CD4-positive, alpha-beta T cell (primary cell): ENCODE measurements at regions not wholly inside any gene's neighbourhood (a gene's known extent, or its start where the extent isn't known, plus 50 kb on each side); places are given as distances from the start of the nearest gene placed in this dataset.

Source experiments
- ATAC-seq: fragments of 200-7000 bp; cut with Tn5 transposase; one replicate; pipeline ENCODE4 v1.10.0; 2022; ENCODE audit warnings: mild to moderate bottlenecking; ENCODE audit not compliant: poor library complexity
- CTCF ChIA-PET: fragments of 350-600 bp; sonication (Branson Sonifier 250); formaldehyde crosslinking; loops from one replicate; lab custom pipeline; 2021; ENCODE audit warnings: antibody characterized with exemption, inconsistent platforms; lab: Charles Lee
- POLR2A ChIA-PET: fragments of 350-600 bp; sonication (Branson Sonifier 250); formaldehyde crosslinking; loops from one replicate; lab custom pipeline; 2021; ENCODE audit warnings: antibody characterized with exemption, inconsistent platforms; lab: Charles Lee
- DNase-seq, 14 experiments: peaks; one replicate each; pipeline ENCODE4 v3.0.0-alpha.2; 2013 to 2020; ENCODE audit warnings: mixed read lengths in 2 of 14
- H3K27ac ChIP-seq, 2 donors: one replicate each; pipeline versions ENCODE4 v1.5.1 to v1.7.0; 2013; ENCODE audit warnings: low read length in 2 of 2, low read depth in 1 of 2, mild to moderate bottlenecking in 1 of 2
- H3K27me3 ChIP-seq, 2 experiments: 1 replicate in 1 of 2; 2 replicates in 1 of 2; pipeline versions ENCODE4 v1.6.1 to v1.7.0; 2013; ENCODE audit warnings: low read length in 2 of 2, control low read depth in 1 of 2, mild to moderate bottlenecking in 1 of 2, moderate library complexity in 1 of 2; ENCODE audit not compliant: insufficient read depth in 2 of 2, control insufficient read depth in 1 of 2
- H3K36me3 ChIP-seq: one replicate; pipeline ENCODE4 v1.6.1; 2013; ENCODE audit warnings: low read length, control low read depth; ENCODE audit not compliant: insufficient read depth
- H3K4me1 ChIP-seq: one replicate; pipeline ENCODE4 v1.6.1; 2013; ENCODE audit warnings: low read length, control low read depth; ENCODE audit not compliant: insufficient read depth
- H3K4me3 ChIP-seq: one replicate; pipeline ENCODE4 v1.5.1; 2013; ENCODE audit warnings: mild to moderate bottlenecking, low read length, moderate library complexity
- H3K9me3 ChIP-seq, 2 experiments: 1 replicate in 1 of 2; 2 replicates in 1 of 2; pipeline versions ENCODE4 v1.6.1 to v1.7.0; 2013; ENCODE audit warnings: low read length in 2 of 2, mild to moderate bottlenecking in 2 of 2, control low read depth in 1 of 2, moderate library complexity in 1 of 2; ENCODE audit not compliant: control insufficient read depth in 1 of 2, insufficient read depth in 1 of 2
- H3K27ac Mint-ChIP-seq: one replicate; pipeline ENCODE4 v1.8.0; 2020; ENCODE audit warnings: mixed read lengths
- H3K27me3 Mint-ChIP-seq: one replicate; pipeline ENCODE4 v1.8.0; 2021; ENCODE audit warnings: mixed read lengths
- H3K36me3 Mint-ChIP-seq: one replicate; pipeline ENCODE4 v1.8.0; 2021; ENCODE audit warnings: low read depth, mixed read lengths
- H3K4me1 Mint-ChIP-seq: one replicate; pipeline ENCODE4 v1.8.0; 2021; ENCODE audit warnings: low read depth, mixed read lengths
- H3K4me3 Mint-ChIP-seq: one replicate; pipeline ENCODE4 v1.8.0; 2020; ENCODE audit warnings: mild to moderate bottlenecking, mixed read lengths
- H3K9me3 Mint-ChIP-seq: one replicate; pipeline ENCODE4 v1.8.0; 2020; ENCODE audit warnings: mixed read lengths
- CTCF ChIP-seq: fragments of 200-600 bp; IDR thresholded peaks from one replicate; pipeline ENCODE4 v1.8.0; 2022; ENCODE audit warnings: antibody characterized with exemption, mild to moderate bottlenecking
- intact Hi-C, 2 experiments: fragments of 100-400 bp; cut with DNase I in 1 of 2; cut with micrococcal nuclease in 1 of 2; formaldehyde crosslinking; loops; one replicate each; pipeline versions ENCODE4 v1.15.1 to v1.9.0; 2023 to 2025; cut with DNase I, micrococcal nuclease

- no peaks in the 10 kb centered on the region for H3K36me3 ChIP-seq
- H3K4me3 ChIP-seq, result no peak overlapping the region
- CTCF ChIA-PET, result no interaction called here
- no peaks in the 10 kb centered on the region for H3K9me3 ChIP-seq
- Mint-ChIP-seq H3K27ac (no peak overlapping the region), H3K4me3 (no peak overlapping the region), H3K36me3 (no peaks in the 10 kb centered on the region), H3K4me1 (no peaks in the 10 kb centered on the region), H3K27me3 (peaks cover 36% of the 10 kb centered on the region), H3K9me3 (no peaks in the 10 kb centered on the region)
- intact Hi-C loops, result no loop called here
- H3K4me1 ChIP-seq, result peaks cover 2% of the 10 kb centered on the region
- no peak for DNase-seq
- H3K27ac ChIP-seq, result no peak overlapping the region
- H3K27me3 ChIP-seq, result peaks cover 9 to 12% of the 10 kb centered on the region in 2 experiments
- TF ChIP-seq CTCF, result no peak
- no peak for ATAC-seq
- POLR2A ChIA-PET, result no interaction called here
These were observed 96.9 kb upstream of the RTL6 start for GRCh38 chr22:44594951-44595350.

- POLR2A ChIA-PET, result no interaction called here
- H3K36me3 ChIP-seq, result no peaks in the 10 kb centered on the region
These were observed 94.8 kb upstream of the RTL6 start for GRCh38 chr22:44592824-44593148.

DNA sequence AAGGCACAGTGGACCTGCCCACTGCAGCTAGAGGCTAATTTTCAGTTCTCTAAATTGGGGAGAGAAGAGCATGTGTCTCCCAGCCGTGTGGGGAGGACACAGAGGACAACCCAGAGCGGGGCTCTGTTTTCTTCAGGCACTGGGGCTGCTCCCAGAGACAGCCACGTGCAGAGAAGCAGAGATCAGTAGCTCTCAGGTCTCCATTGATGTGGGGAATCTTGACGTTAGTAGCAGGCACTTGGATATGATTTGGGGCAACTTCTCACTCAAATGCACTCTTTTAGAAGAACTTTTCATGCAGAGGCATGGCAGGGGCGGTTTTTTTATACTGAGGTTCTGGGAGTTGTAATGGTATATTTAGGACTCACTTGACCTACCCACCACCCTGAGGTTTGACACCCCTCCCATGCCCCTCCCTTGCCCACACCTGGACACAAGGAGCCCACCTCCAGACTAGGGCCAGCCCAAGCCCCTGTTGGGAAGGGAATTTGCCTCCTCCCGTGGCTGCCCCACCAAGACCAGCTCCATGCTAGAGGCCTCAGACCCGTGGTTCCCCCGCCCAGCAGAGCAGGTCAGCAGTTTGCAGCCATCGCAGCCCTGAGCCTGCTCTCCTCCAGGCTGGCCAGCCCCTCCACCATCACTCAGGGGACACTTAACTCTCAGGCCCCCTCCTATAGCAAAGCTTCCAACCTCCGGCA is 94.2 kb upstream of the RTL6 start:
- no peak for ATAC-seq
- Histone ChIP-seq H3K36me3 (no peaks in the 10 kb centered on the region), H3K9me3 (no peaks in the 10 kb centered on the region), H3K4me1 (peaks cover 2% of the 10 kb centered on the region), H3K27ac (no peak overlapping the region), H3K4me3 (no peak overlapping the region), H3K27me3 (peaks cover 12% of the 10 kb centered on the region in 2 experiments)
- CTCF ChIA-PET, result no interaction called here
- Mint-ChIP-seq H3K27me3 (peaks cover 50% of the 10 kb centered on the region), H3K4me3 (no peak overlapping the region), H3K9me3 (no peaks in the 10 kb centered on the region), H3K36me3 (no peaks in the 10 kb centered on the region), H3K4me1 (no peaks in the 10 kb centered on the region), H3K27ac (no peak overlapping the region)
- POLR2A ChIA-PET, result no interaction called here
- DNase-seq, result no peak
- no peak for TF ChIP-seq CTCF
- intact Hi-C loops, result no loop called here

More at GRCh38 chr22:44592824-44593148, 94.8 kb upstream of the RTL6 start:
- no peaks in the 10 kb centered on the region for H3K4me1 Mint-ChIP-seq
- TF ChIP-seq CTCF, result no peak
- Histone ChIP-seq H3K4me3 (no peak overlapping the region), H3K27me3 (peaks cover 9 to 12% of the 10 kb centered on the region in 2 experiments), H3K27ac (no peak overlapping the region), H3K9me3 (no peaks in the 10 kb centered on the region), H3K4me1 (peaks cover 2% of the 10 kb centered on the region)
- CTCF ChIA-PET, result no interaction called here
- H3K36me3 Mint-ChIP-seq, result no peaks in the 10 kb centered on the region
- intact Hi-C loops, result no loop called here
- ATAC-seq, result no peak
- H3K27me3 Mint-ChIP-seq, result peaks cover 45% of the 10 kb centered on the region
- H3K4me3 Mint-ChIP-seq, result no peak overlapping the region
- H3K9me3 Mint-ChIP-seq, result no peaks in the 10 kb centered on the region
- no peak for DNase-seq
- no peak overlapping the region for H3K27ac Mint-ChIP-seq
